GM18502 (cell line): ENCODE measurements at regions not wholly inside any gene's neighbourhood (a gene's known extent, or its start where the extent isn't known, plus 50 kb on each side); places are given as distances from the start of the nearest gene placed in this dataset.

Experiments
- ATAC-seq: cut with Tn5 transposase; IDR thresholded peaks from one replicate; pipeline ENCODE4 v1.9.1; 2021; ENCODE audit warnings: mild to moderate bottlenecking; ENCODE audit not compliant: unreplicated experiment, poor library complexity

DNA sequence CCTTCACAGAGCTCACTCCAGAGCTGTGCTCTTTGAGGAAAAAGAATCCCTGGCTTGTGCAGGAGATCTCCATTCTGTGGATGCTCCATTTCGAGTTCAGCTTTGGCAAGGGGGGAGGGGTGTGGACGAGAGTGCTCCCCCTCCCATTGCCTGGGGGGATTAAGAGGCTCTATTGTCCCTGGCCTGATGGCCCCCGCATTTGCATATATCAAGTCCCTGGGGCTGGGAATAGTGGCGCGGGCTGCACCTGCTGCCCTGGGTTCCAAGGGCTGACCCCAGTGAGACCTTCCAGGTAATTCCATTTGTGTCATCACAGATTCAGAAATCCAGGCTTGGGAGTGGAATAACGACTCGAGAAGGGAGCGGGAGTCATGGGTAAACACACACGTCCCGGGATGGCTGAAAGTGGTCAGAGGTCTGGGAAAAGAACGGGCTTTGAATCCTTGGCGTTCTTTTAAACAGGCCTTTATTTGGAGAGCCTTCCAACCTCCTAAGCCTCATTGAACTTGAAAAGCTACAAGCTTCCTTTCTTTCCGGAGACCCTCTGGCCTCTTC, 479.3 kb downstream of the HS3ST3B1 start:
- ATAC-seq: no peak

DNA sequence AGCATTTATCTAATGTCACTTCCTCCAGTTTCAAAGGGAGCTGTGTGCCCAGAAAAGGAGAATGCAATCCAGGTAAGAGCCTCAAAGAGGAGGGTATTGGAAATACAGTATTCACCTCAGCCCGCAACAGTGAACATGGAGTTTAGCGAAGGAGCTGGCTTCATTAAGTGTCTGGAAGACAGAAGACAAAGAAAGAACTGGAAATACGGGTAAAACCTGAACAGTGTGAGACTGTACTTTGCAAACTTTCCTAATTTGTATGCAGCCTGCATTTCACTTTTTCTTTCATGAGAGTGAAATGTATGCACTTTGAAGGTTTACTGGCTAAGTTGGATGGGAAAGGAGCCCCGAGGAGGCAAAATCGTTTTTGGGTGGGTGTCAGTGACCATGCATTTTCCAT, 478.4 kb downstream of the HS3ST3B1 start:
- no peak for ATAC-seq

- no peak for ATAC-seq
These were observed 476.4 kb downstream of the HS3ST3B1 start for GRCh38 chr17:14777291-14777690.

DNA sequence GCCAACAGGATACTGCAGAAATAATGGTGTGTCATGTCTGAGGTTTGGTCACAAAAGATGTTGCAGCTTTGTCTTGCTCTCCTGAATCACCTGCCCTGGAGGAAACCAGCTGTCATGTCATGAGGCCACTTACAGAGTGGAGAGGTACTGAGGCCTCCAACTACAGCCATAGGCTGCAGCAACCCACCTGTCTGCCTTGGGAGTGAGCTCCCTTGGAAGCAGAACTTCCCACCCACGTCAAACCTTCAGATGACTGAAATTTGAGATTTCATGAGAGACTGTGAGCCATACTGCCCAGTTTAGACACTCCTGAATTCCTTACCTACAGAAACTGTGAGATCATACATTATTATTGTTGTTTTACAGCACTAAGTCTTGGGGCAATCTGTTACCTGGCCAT, 475.9 kb downstream of the HS3ST3B1 start:
- no peak for ATAC-seq

- ATAC-seq: no peak
These were observed 475.0 kb downstream of the HS3ST3B1 start for GRCh38 chr17:14775731-14776492.

- ATAC-seq: no peak
These were observed 473.9 kb downstream of the HS3ST3B1 start for GRCh38 chr17:14774774-14775173.

DNA sequence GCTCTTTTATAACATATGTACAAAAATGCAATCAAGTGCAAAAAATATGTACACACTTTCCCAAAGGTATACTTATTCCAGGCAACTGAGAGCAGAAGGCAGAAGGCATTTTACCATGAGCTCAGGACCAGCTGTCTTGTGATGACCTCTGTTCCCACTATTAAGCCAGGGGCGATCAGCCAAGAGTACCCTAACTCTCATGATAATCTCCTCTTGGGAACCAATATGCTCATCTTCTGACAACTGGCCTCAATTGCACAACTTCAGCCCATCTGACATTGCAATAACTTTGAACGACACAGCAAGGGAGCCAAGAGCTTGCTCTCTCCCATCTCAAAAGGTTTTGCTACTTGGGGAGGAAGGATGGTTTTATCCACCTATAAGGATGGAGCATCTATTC, 471.9 kb downstream of the HS3ST3B1 start:
- no peak for ATAC-seq

DNA sequence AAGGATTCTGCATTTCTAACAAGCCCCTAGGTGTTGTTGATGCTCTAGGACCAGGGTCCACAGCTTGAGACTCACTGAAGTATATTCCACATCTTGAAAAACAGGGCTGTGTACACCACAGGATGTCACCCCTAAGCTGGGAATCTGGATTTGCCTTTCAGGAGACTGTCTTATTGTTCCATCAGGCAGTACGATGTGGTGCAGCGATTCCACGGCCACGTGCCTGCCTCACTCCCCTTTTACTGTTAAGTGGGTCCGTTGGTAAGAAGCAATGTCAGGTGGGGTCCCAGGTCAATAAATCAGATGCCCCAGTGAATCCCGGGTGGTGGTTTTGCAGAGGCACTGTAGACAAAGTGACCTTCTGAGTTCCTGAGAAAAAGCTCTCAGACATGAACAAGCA, 470.7 kb downstream of the HS3ST3B1 start:
- no peak for ATAC-seq

DNA sequence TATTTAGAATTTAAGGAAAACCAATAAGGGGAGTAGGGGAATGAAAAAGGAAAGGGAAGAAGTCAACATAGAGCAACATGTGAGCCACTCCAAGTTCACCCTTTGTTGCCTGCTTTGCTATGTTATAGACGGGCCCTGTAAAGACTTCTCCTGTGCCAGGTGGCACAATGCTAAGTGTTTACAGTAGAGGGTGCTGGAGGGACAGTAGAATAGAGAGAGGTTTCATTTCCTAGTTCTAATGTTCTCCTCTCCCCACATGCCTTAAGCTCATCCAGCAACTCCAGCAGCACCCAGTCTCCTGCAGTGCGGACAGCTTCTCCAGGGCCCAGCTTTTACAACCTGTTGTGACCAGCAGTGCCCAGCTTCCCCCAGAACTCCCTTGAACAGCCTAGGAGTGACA, 468.0 kb downstream of the HS3ST3B1 start:
- ATAC-seq: no peak

- peak; percentile 46 for ATAC-seq
These were observed 462.0 kb downstream of the HS3ST3B1 start for GRCh38 chr17:14762736-14763479.

DNA sequence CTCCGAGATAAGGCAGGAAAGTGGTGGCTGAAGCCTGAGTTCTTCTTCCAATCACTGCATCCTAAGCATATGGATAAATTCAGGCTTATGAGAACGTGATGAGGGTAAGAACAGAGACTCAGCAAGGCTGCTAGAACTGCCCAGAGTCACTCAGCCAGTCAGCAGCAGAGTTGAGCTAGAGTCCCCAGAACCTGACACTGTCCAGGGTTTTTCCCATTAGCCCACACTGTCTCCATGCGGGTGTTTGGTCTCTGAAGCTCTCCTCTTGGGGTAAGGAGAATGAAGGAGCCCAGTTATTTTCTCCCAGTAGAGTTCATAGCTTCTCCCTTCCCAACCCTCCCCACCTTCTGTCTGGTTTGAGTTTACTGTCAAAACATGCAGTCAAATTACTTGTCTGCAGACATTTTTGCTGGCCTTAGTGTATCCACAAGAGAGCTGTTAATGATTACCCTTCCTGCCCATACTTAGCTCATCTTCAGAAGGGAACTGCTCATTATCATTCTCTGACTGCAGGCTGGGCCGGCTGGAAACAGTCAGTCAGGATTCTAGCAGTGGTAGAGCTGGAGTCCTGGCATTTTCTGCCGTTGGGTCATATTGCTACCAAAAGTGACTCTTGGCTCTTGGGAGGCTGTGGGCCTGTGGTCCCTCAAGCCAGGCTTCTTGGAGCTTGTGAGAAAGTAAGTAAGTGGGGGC, 460.0 kb downstream of the HS3ST3B1 start:
- ATAC-seq: peak; percentile 51

- ATAC-seq: peak; percentile 56
These were observed 459.3 kb downstream of the HS3ST3B1 start for GRCh38 chr17:14760212-14760611.

GRCh38 chr17:14759325-14759724, 458.4 kb downstream of the HS3ST3B1 start:
- ATAC-seq: no peak

DNA sequence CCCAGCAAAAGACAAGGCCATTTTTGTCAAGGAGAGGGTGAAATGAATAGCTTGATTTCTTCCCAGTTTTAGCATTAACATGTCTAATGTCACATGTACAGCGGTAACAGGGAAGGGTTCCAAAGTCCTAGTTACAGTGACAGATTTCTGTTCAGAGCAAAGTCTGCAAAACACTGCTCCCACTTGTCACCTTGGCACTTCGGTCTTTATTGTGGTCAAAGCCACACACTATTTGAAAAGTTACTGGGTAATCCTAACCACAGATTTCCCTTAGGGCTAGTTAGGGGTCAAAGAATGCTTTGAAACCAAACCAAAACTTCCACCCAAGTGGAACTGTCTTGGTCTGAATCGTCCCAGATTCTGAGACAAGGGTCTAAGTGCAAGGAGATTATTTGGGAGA, 455.6 kb downstream of the HS3ST3B1 start:
- no peak for ATAC-seq

DNA sequence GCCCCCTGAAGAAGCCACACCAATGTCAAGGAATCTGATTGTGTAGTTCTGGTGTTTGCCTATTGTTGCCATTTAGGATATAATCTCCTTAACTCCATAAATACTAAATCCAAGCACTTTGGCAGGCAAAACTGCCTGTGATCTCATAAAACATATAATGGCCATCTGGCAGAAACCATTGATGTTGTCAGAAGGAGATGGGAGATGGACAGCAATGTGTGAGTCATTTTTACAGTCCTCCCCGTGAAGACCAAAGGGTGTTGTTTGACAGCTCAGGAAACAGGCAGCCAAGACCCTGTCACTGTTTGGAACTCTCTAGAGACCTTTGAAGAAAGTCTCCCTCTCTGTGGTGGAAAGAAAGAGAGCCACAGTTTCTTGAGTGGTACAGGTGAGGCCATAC, 454.1 kb downstream of the HS3ST3B1 start:
- ATAC-seq: no peak

GRCh38 chr17:14753383-14753782, 452.5 kb downstream of the HS3ST3B1 start:
- no peak for ATAC-seq

DNA sequence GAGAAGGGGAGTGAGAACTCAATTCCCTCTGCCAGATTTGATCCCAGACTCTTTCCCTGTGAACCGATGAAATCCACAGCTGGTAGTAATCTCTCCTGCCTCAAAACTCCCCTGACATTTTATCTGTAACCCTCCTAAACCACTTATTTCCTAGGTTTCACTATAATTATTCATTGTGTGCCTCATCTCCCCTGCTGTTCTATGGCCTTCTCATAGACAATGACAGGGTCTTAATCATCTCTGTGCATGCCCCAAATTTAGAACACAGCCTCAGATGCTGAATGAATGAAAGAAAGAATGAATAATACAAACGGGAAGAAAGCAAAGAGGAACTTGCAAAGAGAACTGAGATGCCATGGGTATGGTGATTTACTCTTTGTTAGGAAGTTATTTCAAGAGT, 451.1 kb downstream of the HS3ST3B1 start:
- ATAC-seq: no peak

- ATAC-seq: no peak
These were observed 450.0 kb downstream of the HS3ST3B1 start for GRCh38 chr17:14750866-14751265.

DNA sequence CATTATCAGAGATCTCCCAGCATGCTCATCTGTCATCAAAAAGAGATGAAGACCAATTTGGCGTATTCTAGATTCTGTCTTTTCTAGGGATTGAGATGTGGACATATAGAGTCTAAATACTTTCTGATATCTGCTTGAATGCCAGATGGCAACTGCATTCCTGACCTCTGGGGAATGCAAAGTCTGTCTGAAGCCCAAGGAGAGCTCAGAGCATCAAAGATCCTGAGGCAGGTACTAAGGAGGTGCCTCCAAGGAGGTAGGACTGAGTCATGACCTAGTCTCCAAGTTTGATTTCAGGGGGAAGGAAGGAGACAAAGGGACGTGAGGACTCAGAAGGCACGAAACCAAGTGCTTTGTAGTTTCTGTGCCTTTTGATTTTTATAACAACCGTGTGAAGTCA, 448.4 kb downstream of the HS3ST3B1 start:
- no peak for ATAC-seq

DNA sequence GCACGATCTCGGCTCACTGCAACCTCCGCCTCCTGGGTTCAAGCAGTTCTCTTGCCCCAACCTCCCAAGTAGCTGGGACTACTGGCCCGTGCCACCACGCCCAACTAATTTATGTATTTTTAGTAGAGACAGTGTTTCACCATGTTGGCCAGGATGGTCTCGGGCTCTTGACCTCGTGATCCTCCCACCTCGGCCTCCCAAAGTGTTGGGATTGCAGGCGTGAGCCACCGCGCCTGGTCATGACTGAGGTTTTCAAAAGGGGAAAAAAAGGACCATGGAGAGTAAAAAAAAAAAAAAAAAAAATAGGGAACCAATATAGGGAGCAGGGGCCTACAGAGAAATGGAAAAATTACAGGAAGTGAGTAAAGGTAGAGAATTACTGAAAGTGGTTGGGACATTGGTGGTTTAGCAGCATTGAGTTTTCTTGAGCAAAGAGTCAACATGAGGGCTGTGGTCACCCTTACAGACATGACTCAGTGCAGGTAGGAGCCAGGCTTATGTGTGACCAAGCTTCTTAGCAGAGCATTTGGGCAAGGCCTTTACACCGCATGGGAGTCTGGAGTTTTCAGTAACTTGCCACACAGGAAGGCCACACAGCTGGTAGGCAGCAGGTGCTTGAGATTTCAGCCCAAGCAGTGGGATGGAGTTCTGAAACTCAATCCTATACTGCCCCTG, 447.3 kb downstream of the HS3ST3B1 start:
- ATAC-seq: peak; percentile 85

DNA sequence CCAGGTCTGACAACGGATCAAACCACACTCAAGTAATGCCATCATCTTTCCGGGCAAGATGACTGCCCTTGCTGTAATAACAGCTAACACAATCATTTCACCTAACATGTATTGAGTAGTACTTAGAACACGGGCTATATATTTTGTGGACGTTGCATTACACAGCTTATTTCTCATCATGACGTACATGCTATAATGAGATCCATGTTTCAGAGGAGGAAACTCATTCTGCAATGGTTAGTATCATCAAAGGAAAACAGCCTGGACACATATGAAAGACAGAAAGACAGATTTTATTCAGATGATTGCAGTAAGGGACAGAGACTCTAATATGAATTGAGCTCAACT, 446.7 kb downstream of the HS3ST3B1 start:
- ATAC-seq: no peak
